ENCODE measurements at regions not wholly inside any gene's neighbourhood (a gene's known extent, or its start where the extent isn't known, plus 50 kb on each side); places are given as distances from the start of the nearest gene placed in this dataset.

GRCh38 chr6:160911949-160912348, 79.6 kb upstream of the MAP3K4 start:
- DNase-seq: no peak
- H3K36me3 Mint-ChIP-seq (ENCODE audit: low read depth): no peaks in the 10 kb centered on the region
- H3K27ac Mint-ChIP-seq: no peak overlapping the region
- H3K4me3 Mint-ChIP-seq: no peak overlapping the region
- ATAC-seq: no peak
- H3K4me1 Mint-ChIP-seq: no peaks in the 10 kb centered on the region
- peaks cover 3% of the 10 kb centered on the region for H3K27me3 Mint-ChIP-seq
- peaks cover 6% of the 10 kb centered on the region for H3K9me3 Mint-ChIP-seq (ENCODE audit: low read depth)
- ChIA-PET POLR2A (no interaction called here), CTCF (no interaction called here)
- intact Hi-C loops (cut with DNase I, micrococcal nuclease): no loop called here

DNA sequence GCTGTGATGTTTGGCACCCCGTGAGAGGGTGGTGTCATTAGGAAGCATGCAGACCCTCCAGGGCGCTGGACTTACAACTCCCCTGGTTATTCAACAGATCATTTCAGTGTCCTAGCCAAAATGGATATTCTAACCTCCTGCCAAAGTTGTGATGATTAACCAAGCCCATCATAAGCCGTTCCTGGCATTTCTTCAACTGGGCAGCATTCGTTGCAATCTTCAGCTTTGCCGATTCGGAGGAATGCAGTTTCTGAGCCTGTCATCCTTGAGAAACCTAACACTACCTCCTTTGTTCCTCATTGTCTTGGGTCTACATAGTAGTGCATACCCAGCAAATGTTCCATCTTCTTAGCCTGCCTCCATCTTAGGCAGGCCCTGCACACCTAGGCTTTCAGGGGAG, 79.2 kb upstream of the MAP3K4 start:
- no peaks in the 10 kb centered on the region for H3K36me3 Mint-ChIP-seq (ENCODE audit: low read depth)
- H3K27ac Mint-ChIP-seq: no peak overlapping the region
- peaks cover 4% of the 10 kb centered on the region for H3K9me3 Mint-ChIP-seq (ENCODE audit: low read depth)
- ChIA-PET CTCF (no interaction called here), POLR2A (no interaction called here)
- no peak for DNase-seq
- peaks cover 3% of the 10 kb centered on the region for H3K27me3 Mint-ChIP-seq
- intact Hi-C loops (cut with DNase I, micrococcal nuclease): no loop called here
- no peak for ATAC-seq
- H3K4me1 Mint-ChIP-seq: no peaks in the 10 kb centered on the region
- no peak overlapping the region for H3K4me3 Mint-ChIP-seq

DNA sequence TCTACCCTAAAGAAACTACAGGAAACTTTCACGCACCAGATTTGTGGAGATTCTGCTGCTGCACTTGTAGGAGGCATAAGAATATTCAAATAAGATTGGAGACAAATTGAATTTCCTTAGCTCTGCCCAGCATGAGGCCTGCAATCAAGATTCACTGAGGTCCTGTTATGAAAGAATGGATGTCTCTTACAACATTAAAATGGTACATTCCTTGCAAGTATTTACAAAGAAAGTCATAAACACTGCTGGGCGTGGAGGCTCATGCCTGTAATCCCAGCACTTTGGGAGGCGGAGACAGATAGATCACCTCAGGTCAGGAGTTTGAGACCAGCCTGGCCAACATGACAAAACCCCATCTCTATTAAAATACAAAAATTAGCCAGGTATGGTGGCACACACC, 74.0 kb upstream of the MAP3K4 start:
- Mint-ChIP-seq H3K4me1 (no peaks in the 10 kb centered on the region), H3K9me3 (ENCODE audit: low read depth) (peaks cover 4% of the 10 kb centered on the region), H3K27me3 (peaks cover 11% of the 10 kb centered on the region), H3K4me3 (no peak overlapping the region), H3K27ac (no peak overlapping the region), H3K36me3 (ENCODE audit: low read depth) (no peaks in the 10 kb centered on the region)
- CTCF ChIA-PET: no interaction called here
- intact Hi-C loops (cut with DNase I, micrococcal nuclease): no loop called here
- POLR2A ChIA-PET: no interaction called here
- DNase-seq (no peak), ATAC-seq (no peak)

GRCh38 chr6:160919723-160920440, 71.7 kb upstream of the MAP3K4 start:
- Mint-ChIP-seq H3K4me1 (no peaks in the 10 kb centered on the region), H3K27ac (no peak overlapping the region), H3K9me3 (ENCODE audit: low read depth) (no peaks in the 10 kb centered on the region), H3K4me3 (no peak overlapping the region), H3K36me3 (ENCODE audit: low read depth) (no peaks in the 10 kb centered on the region), H3K27me3 (peaks cover 11% of the 10 kb centered on the region)
- CTCF ChIA-PET: interaction anchor here (2.5 kb wide), 1 partner anchor 10 kb away, joined by 10 read pairs; no protein-coding TSS in a partner anchor
- DNase-seq: no peak
- intact Hi-C loops (cut with DNase I, micrococcal nuclease): loop anchor here in 1 of 2 experiments (10.0 kb wide), 1 partner anchor 185 kb away; no protein-coding TSS in a partner anchor
- POLR2A ChIA-PET: interaction anchor here (0.6 kb wide), 1 partner anchor 34 kb away, joined by 6 read pairs; no protein-coding TSS in a partner anchor
- no peak for ATAC-seq

GRCh38 chr6:160921095-160921494, 70.5 kb upstream of the MAP3K4 start:
- Mint-ChIP-seq H3K36me3 (ENCODE audit: low read depth) (no peaks in the 10 kb centered on the region), H3K27ac (no peak overlapping the region), H3K27me3 (peaks cover 15% of the 10 kb centered on the region), H3K4me3 (no peak overlapping the region), H3K4me1 (no peaks in the 10 kb centered on the region), H3K9me3 (ENCODE audit: low read depth) (no peaks in the 10 kb centered on the region)
- DNase-seq (no peak), ATAC-seq (no peak)
- CTCF ChIA-PET: interaction anchor here (1.0 to 2.5 kb wide), 2 partner anchors 9 to 184 kb away, joined by 3 to 10 read pairs; no protein-coding TSS in a partner anchor
- POLR2A ChIA-PET: no interaction called here
- intact Hi-C loops (cut with DNase I, micrococcal nuclease): loop anchor here in 1 of 2 experiments (10.0 kb wide), 1 partner anchor 186 kb away; no protein-coding TSS in a partner anchor

- H3K9me3 Mint-ChIP-seq (ENCODE audit: low read depth): no peaks in the 10 kb centered on the region
- H3K4me1 Mint-ChIP-seq: peaks cover 2% of the 10 kb centered on the region
- ATAC-seq (no peak), DNase-seq (no peak)
- no peak overlapping the region for H3K4me3 Mint-ChIP-seq
- no peaks in the 10 kb centered on the region for H3K36me3 Mint-ChIP-seq (ENCODE audit: low read depth)
- H3K27ac Mint-ChIP-seq: no peak overlapping the region
- ChIA-PET CTCF (interaction anchor here (0.6 to 8.0 kb wide), 4 partner anchors 36 to 448 kb away, joined by 3 to 200 read pairs (median 4); no protein-coding TSS in a partner anchor), POLR2A (no interaction called here)
- intact Hi-C loops (cut with DNase I, micrococcal nuclease): loop anchor here (5.0 to 10.0 kb wide), 2 partner anchors 66 to 192 kb away; partner anchors contain the start of gene MAP3K4 (in 1 of the 2)
- H3K27me3 Mint-ChIP-seq: peaks cover 32% of the 10 kb centered on the region
Measured at GRCh38 chr6:160926281-160927276, 65.0 kb upstream of the MAP3K4 start.

GRCh38 chr6:160927416-160927815, 64.2 kb upstream of the MAP3K4 start:
- intact Hi-C loops (cut with DNase I, micrococcal nuclease): loop anchor here (5.0 to 10.0 kb wide), 2 partner anchors 65 to 193 kb away; partner anchors contain the start of gene MAP3K4 (in 1 of the 2)
- CTCF ChIA-PET: interaction anchor here (0.7 to 8.0 kb wide), 2 partner anchors 37 to 447 kb away, joined by 3 to 200 read pairs; no protein-coding TSS in a partner anchor
- H3K27me3 Mint-ChIP-seq: peaks cover 38% of the 10 kb centered on the region

DNA sequence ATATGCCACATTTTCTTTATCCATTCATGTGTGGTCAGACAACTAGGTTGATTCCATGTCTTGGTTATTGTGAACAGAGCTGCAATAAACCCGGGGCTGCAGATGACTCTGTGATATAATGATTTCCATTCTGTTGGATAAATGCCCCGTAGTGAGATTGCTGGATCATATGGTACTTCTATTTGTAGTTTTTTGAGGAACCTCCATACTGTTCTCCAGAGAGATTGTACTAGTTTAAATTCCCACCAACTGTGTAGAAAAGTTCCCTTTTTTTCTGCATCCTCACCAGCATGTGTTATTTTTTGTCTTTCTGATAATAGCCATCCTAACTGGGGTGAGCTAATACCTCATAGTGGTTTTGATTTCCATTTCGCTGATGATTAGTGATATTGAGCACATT, 62.2 kb upstream of the MAP3K4 start:
- Mint-ChIP-seq H3K27ac (no peak overlapping the region), H3K4me1 (peaks cover 2% of the 10 kb centered on the region), H3K36me3 (ENCODE audit: low read depth) (no peaks in the 10 kb centered on the region), H3K4me3 (no peak overlapping the region), H3K27me3 (peaks cover 38% of the 10 kb centered on the region), H3K9me3 (ENCODE audit: low read depth) (no peaks in the 10 kb centered on the region)
- ATAC-seq (no peak), DNase-seq (no peak)
- intact Hi-C loops (cut with DNase I, micrococcal nuclease): loop anchor here (5.0 to 10.0 kb wide), 2 partner anchors 63 to 195 kb away; partner anchors contain the start of gene MAP3K4 (in 1 of the 2)
- ChIA-PET CTCF (interaction anchor here (0.6 to 8.0 kb wide), 6 partner anchors 8 to 445 kb away, joined by 3 to 200 read pairs (median 4); no protein-coding TSS in a partner anchor), POLR2A (no interaction called here)

More at GRCh38 chr6:160927416-160927815, 64.2 kb upstream of the MAP3K4 start:
- POLR2A ChIA-PET: no interaction called here
- no peak overlapping the region for H3K27ac Mint-ChIP-seq
- peaks cover 2% of the 10 kb centered on the region for H3K4me1 Mint-ChIP-seq
- H3K36me3 Mint-ChIP-seq (ENCODE audit: low read depth): no peaks in the 10 kb centered on the region
- no peak overlapping the region for H3K4me3 Mint-ChIP-seq
- H3K9me3 Mint-ChIP-seq (ENCODE audit: low read depth): no peaks in the 10 kb centered on the region
- DNase-seq (no peak), ATAC-seq (no peak)

DNA sequence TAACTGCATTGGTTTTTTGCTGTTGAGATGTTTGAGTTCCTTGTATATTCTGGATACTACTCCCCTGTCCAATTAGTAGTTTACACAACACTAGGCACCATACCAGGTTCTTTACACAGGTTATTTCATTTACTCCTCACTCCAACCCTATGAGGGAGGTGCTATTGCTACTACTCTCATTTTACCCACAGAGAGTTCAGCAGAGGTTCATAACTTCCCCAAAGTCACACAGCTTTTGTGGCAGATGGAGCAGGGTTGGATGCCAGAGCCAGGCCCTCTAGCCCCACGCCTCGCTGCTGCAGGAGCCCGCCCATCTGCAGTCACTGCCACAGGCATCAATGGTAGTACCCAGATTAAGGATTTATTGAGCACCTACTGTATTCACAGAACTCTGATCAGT, 61.7 kb upstream of the MAP3K4 start:
- peaks cover 2% of the 10 kb centered on the region for H3K4me1 Mint-ChIP-seq
- POLR2A ChIA-PET: interaction anchor here (1.2 kb wide), 1 partner anchor 441 kb away, joined by 3 read pairs; no protein-coding TSS in a partner anchor
- no peak for DNase-seq
- intact Hi-C loops (cut with DNase I, micrococcal nuclease): loop anchor here (1.0 to 10.0 kb wide), 6 partner anchors 62 to 444 kb away; partner anchors contain the start of gene MAP3K4 (in 1 of the 2)
- peaks cover 38% of the 10 kb centered on the region for H3K27me3 Mint-ChIP-seq
- CTCF ChIA-PET: interaction anchor here (0.6 to 8.0 kb wide), 18 partner anchors 9 to 450 kb away, joined by 3 to 200 read pairs (median 4); no protein-coding TSS in a partner anchor
- no peaks in the 10 kb centered on the region for H3K9me3 Mint-ChIP-seq (ENCODE audit: low read depth)
- ATAC-seq: no peak
- no peak overlapping the region for H3K27ac Mint-ChIP-seq
- H3K4me3 Mint-ChIP-seq: no peak overlapping the region
- no peaks in the 10 kb centered on the region for H3K36me3 Mint-ChIP-seq (ENCODE audit: low read depth)

- H3K4me1 Mint-ChIP-seq: peaks cover 2% of the 10 kb centered on the region
- peak overlapping the region; percentile 34 for H3K4me3 Mint-ChIP-seq
- ATAC-seq (peak; percentile 81), DNase-seq (peak; percentile 77)
- no peaks in the 10 kb centered on the region for H3K9me3 Mint-ChIP-seq (ENCODE audit: low read depth)
- intact Hi-C loops (cut with DNase I, micrococcal nuclease): loop anchor here (1.0 to 2.0 kb wide), 4 partner anchors 62 to 444 kb away; no protein-coding TSS in a partner anchor
- no peak overlapping the region for H3K27ac Mint-ChIP-seq
- peaks cover 37% of the 10 kb centered on the region for H3K27me3 Mint-ChIP-seq
- CTCF ChIA-PET: interaction anchor here (0.6 to 8.0 kb wide), 26 partner anchors 8 to 661 kb away, joined by 3 to 200 read pairs (median 4); no protein-coding TSS in a partner anchor
- H3K36me3 Mint-ChIP-seq (ENCODE audit: low read depth): no peaks in the 10 kb centered on the region
- POLR2A ChIA-PET: interaction anchor here (1.2 kb wide), 1 partner anchor 440 kb away, joined by 3 read pairs; no protein-coding TSS in a partner anchor
Measured at GRCh38 chr6:160930547-160931377, 60.8 kb upstream of the MAP3K4 start.

Data from activated CD4-positive, alpha-beta T cell treated with anti-CD3 and anti-CD28 coated beads for 36 hours (primary cell).